ENCODE measurements at regions not wholly inside any gene's neighbourhood (a gene's known extent, or its start where the extent isn't known, plus 50 kb on each side); places are given as distances from the start of the nearest gene placed in this dataset.

DNA sequence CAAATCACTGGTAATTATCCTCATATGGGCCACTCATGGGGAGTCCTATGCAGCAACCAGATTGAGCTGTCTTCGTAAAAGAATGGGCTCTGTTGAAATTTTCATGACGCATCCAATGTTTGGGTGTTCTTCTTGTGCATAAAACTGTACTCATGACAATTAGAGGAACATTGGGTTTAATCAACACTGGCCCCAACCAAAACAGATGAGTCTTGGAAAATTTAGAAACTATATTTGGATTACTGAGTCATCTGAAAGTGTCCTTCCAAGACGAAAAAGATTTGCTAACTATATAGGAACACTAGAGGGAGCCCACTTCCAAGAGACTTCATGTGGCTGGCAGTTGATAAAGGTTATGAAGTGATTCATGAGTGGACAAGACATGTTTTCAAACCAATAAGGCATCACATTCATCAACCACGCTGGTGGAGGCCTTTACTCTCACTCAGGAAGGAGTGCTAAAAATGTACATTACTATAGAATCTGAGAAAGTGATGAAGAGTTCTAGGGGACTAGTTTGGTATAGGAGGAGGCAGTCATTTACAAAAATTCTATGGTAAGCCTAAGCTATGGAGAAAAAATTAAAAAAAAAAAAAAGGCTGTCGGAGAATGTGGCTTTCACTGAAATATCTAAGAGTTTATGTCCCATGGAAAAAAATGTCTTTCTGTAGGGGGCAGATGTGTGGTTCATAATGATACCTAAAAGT, 313.5 kb downstream of the PRDM9 start:
- Histone ChIP-seq H3K27me3 (no peaks in the 10 kb centered on the region), H3K27ac (no peak overlapping the region), H3K9me3 (peaks cover 0 to 2% (median 0%) of the 10 kb centered on the region in 12 donors), H3K4me3 (no peak overlapping the region), H3K4me1 (no peaks in the 10 kb centered on the region), H3K36me3 (no peaks in the 10 kb centered on the region)
- intact Hi-C loops (cut with DNase I), result loop anchor here in 3 of 10 donors (5.0 to 10.0 kb wide), 3 partner anchors 284 to 294 kb away; no protein-coding TSS in a partner anchor
- peak in 2 of 4 donors; percentile 36 to 53 for ATAC-seq
- no peak for DNase-seq
- 42 to 53% (median 46%) methylated on average over 5 of the region's 5 CpGs for WGBS, 4 donors
- TF ChIP-seq, protein P1, sequence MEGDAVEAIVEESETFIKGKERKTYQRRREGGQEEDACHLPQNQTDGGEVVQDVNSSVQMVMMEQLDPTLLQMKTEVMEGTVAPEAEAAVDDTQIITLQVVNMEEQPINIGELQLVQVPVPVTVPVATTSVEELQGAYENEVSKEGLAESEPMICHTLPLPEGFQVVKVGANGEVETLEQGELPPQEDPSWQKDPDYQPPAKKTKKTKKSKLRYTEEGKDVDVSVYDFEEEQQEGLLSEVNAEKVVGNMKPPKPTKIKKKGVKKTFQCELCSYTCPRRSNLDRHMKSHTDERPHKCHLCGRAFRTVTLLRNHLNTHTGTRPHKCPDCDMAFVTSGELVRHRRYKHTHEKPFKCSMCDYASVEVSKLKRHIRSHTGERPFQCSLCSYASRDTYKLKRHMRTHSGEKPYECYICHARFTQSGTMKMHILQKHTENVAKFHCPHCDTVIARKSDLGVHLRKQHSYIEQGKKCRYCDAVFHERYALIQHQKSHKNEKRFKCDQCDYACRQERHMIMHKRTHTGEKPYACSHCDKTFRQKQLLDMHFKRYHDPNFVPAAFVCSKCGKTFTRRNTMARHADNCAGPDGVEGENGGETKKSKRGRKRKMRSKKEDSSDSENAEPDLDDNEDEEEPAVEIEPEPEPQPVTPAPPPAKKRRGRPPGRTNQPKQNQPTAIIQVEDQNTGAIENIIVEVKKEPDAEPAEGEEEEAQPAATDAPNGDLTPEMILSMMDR (IDR thresholded peaks at IDR 0.05), result peak in 6 of 12 donors; percentile 18 to 41 (median 30)
- no peak for TF ChIP-seq POLR2A (IDR thresholded peaks at IDR 0.05)

DNA sequence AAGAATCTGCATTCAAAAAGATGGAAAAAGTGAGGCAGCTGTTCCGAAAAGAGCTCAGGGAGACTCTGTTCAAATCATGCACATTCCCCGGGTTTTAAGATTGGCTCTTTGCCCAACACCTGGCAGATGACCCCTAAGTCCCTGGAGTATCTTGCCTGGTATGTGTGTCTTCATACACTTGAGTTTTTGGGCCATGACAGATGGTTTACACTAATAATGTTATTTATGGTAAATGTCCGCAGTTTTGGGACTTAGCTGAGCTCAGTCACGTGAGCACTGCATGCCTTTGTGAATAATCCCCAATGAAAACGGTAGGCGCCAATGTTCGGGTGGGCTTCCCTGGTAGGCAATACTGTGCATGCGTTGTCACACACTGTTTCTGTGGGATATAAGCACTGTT, 316.1 kb downstream of the PRDM9 start:
- ATAC-seq, result no peak
- no peak overlapping the region for H3K27ac ChIP-seq
- intact Hi-C loops (cut with DNase I), result loop anchor here in 3 of 10 donors (5.0 to 10.0 kb wide), 3 partner anchors 281 to 291 kb away; no protein-coding TSS in a partner anchor
- TF ChIP-seq, protein P1 (IDR thresholded peaks at IDR 0.05), result no peak
- TF ChIP-seq POLR2A (IDR thresholded peaks at IDR 0.05), result no peak
- peaks cover 0 to 2% (median 0%) of the 10 kb centered on the region in 12 donors for H3K9me3 ChIP-seq
- no peaks in the 10 kb centered on the region for H3K27me3 ChIP-seq
- H3K36me3 ChIP-seq, result no peaks in the 10 kb centered on the region
- H3K4me1 ChIP-seq, result no peaks in the 10 kb centered on the region
- WGBS, 4 donors, result 82 to 91% (median 83%) methylated on average over 8 of the region's 8 CpGs
- DNase-seq, result no peak
- H3K4me3 ChIP-seq, result no peak overlapping the region

DNA sequence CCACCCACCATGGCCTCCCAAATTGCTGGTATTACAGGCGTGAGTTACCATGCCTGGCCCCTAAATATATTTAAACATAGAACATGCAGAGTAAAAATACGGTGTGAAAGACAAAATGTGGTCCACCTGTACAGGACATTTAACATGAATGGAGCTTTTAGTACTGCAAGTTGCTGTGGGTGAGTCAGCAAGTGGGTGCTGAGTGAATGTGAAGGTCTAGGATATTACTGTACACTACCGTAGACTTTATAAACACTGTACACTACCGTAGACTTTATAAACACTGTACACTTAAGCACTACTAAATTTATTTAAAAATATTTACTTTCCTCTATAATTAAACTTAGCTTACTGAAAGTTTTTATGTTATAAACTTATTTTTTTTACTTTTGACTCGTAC, 317.8 kb downstream of the PRDM9 start:
- ATAC-seq (peak in 1 of 4 donors; percentile 59), DNase-seq (no peak)
- intact Hi-C loops (cut with DNase I), result loop anchor here in 2 of 10 donors (10.0 kb wide), 2 partner anchors 280 to 290 kb away; no protein-coding TSS in a partner anchor
- Histone ChIP-seq H3K27me3 (no peaks in the 10 kb centered on the region), H3K27ac (no peak overlapping the region), H3K9me3 (no peaks in the 10 kb centered on the region), H3K4me3 (no peak overlapping the region), H3K4me1 (no peaks in the 10 kb centered on the region), H3K36me3 (no peaks in the 10 kb centered on the region)
- TF ChIP-seq, protein P1 (IDR thresholded peaks at IDR 0.05), result no peak
- TF ChIP-seq POLR2A (IDR thresholded peaks at IDR 0.05), result no peak
- 59 to 74% (median 67%) methylated on average over 5 of the region's 5 CpGs for WGBS, 4 donors

DNA sequence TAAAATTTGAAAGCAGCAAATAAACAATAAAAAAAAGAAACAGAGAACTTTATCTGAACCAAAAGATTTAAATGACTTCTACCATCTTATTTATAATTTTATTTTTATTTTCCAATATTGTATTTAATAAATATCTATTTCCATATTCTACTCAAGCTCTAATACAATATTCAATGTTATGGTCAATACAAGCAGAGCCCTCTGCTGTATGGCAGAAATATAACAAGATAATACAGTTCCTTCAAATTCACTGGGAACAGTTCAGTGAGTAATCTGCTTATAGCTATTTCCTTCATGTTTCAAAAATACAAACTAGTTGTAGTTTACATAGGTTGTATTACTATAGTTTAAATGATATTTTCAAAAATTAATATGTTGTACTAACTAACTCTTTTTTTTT, 332.7 kb downstream of the PRDM9 start:
- Histone ChIP-seq H3K4me3 (no peak overlapping the region), H3K27ac (no peak overlapping the region), H3K9me3 (peaks cover 0 to 22% (median 7%) of the 10 kb centered on the region in 12 donors), H3K36me3 (no peaks in the 10 kb centered on the region), H3K27me3 (no peaks in the 10 kb centered on the region), H3K4me1 (no peaks in the 10 kb centered on the region)
- ATAC-seq, result no peak
- TF ChIP-seq, protein P1 (IDR thresholded peaks at IDR 0.05), result peak in 1 of 12 donors; percentile 25
- TF ChIP-seq POLR2A (IDR thresholded peaks at IDR 0.05), result no peak
- intact Hi-C loops (cut with DNase I), result no loop called here
- DNase-seq, result no peak

Measured in heart left ventricle (tissue), 16 donors.